CD4-positive, CD25-positive, alpha-beta regulatory T cell (primary cell): ENCODE measurements at regions not wholly inside any gene's neighbourhood (a gene's known extent, or its start where the extent isn't known, plus 50 kb on each side); places are given as distances from the start of the nearest gene placed in this dataset.
A peak's percentile ranks its signal among the peaks of the same experiment; 100 is the strongest.

ENCODE experiments used
- ATAC-seq, 2 donors: fragments of 150-1000 bp; cut with Tn5 transposase; one replicate each; pipeline ENCODE4 v1.10.0; 2021; ENCODE audit warnings: low read depth in 2 of 2, moderate number of reproducible peaks in 2 of 2, moderate library complexity in 1 of 2
- DNase-seq, 3 donors: peaks; one replicate each; pipeline versions ENCODE4 v3.0.0 to v3.0.0-alpha.2; 2012 to 2022; ENCODE audit warnings: mixed read lengths in 1 of 3
- H3K27ac ChIP-seq: one replicate; pipeline ENCODE4 v1.7.0; 2013; ENCODE audit warnings: mild to moderate bottlenecking, low read length; ENCODE audit not compliant: insufficient read depth, poor library complexity, severe bottlenecking
- H3K27me3 ChIP-seq: one replicate; pipeline ENCODE4 v1.7.0; 2013; ENCODE audit warnings: low read length; ENCODE audit not compliant: control insufficient read depth, insufficient read depth
- H3K36me3 ChIP-seq: one replicate; pipeline ENCODE4 v1.7.0; 2013; ENCODE audit warnings: mild to moderate bottlenecking, low read length, moderate library complexity; ENCODE audit not compliant: control insufficient read depth, insufficient read depth
- H3K4me1 ChIP-seq: 2 replicates; pipeline ENCODE4 v1.7.0; 2013; ENCODE audit warnings: mild to moderate bottlenecking, low read length; ENCODE audit not compliant: insufficient read depth, control insufficient read depth, poor library complexity, severe bottlenecking
- H3K4me3 ChIP-seq: one replicate; pipeline ENCODE4 v1.7.0; 2013; ENCODE audit warnings: low read depth, mild to moderate bottlenecking, low read length, moderate library complexity
- H3K9me3 ChIP-seq, 2 experiments: 1 replicate in 1 of 2; 2 replicates in 1 of 2; pipeline ENCODE4 v1.7.0; 2013; ENCODE audit warnings: low read length in 2 of 2, mild to moderate bottlenecking in 1 of 2, moderate library complexity in 1 of 2; ENCODE audit not compliant: control insufficient read depth in 2 of 2
- H3K27ac Mint-ChIP-seq, 3 donors: one replicate each; pipeline ENCODE4 v1.8.0; 2020 to 2022; ENCODE audit warnings: mild to moderate bottlenecking in 3 of 3, mixed read lengths in 3 of 3, moderate library complexity in 2 of 3
- H3K27me3 Mint-ChIP-seq: one replicate; pipeline ENCODE4 v1.8.0; 2022; ENCODE audit warnings: mild to moderate bottlenecking, mixed read lengths
- H3K36me3 Mint-ChIP-seq: one replicate; pipeline ENCODE4 v1.8.0; 2020; ENCODE audit warnings: mixed read lengths
- H3K4me1 Mint-ChIP-seq, 4 donors: one replicate each; pipeline ENCODE4 v1.8.0; 2020 to 2022; ENCODE audit warnings: mixed read lengths in 4 of 4, mild to moderate bottlenecking in 1 of 4
- H3K4me3 Mint-ChIP-seq, 4 donors: one replicate each; pipeline ENCODE4 v1.8.0; 2020 to 2022; ENCODE audit warnings: mild to moderate bottlenecking in 4 of 4, mixed read lengths in 4 of 4, moderate library complexity in 3 of 4
- H3K9me3 Mint-ChIP-seq, 7 donors: one replicate each; pipeline ENCODE4 v1.8.0; 2020 to 2022; ENCODE audit warnings: mixed read lengths in 7 of 7, mild to moderate bottlenecking in 3 of 7, moderate library complexity in 2 of 7

- Histone ChIP-seq H3K27me3 (no peaks in the 10 kb centered on the region), H3K27ac (no peak overlapping the region), H3K36me3 (no peaks in the 10 kb centered on the region), H3K9me3 (no peaks in the 10 kb centered on the region), H3K4me3 (no peak overlapping the region), H3K4me1 (peaks cover 5% of the 10 kb centered on the region)
- H3K36me3 Mint-ChIP-seq = no peaks in the 10 kb centered on the region
- no peak overlapping the region for H3K27ac Mint-ChIP-seq
- H3K4me1 Mint-ChIP-seq = peaks cover 0 to 12% (median 3%) of the 10 kb centered on the region in 4 donors
- ATAC-seq (no peak), DNase-seq (no peak)
- peaks cover 0 to 1% (median 0%) of the 10 kb centered on the region in 7 donors for H3K9me3 Mint-ChIP-seq
- no peak overlapping the region for H3K4me3 Mint-ChIP-seq
- H3K27me3 Mint-ChIP-seq = peaks cover 25% of the 10 kb centered on the region
These were observed 368.9 kb downstream of the RPS24 start for GRCh38 chr10:78402591-78402990.

DNA sequence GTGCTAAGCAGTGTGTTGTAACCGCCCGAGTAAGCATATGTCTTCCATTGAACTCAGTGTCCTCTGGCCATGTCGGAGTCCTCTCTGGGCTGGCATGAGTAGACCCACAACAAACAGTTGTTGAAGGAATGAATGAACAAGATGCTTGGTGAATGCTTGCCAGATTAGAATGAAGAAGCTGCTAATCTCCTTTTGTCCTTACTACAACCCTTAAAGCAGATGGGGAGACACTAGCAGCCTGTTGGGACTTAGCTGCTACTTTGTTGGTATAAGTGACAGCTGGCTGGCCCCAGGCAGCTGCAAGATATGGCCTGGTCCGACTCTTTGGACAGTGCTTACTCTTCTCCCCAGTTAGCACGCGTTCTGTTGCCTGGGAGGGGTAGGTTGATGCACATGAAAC, 370.1 kb downstream of the RPS24 start:
- peaks cover 3% of the 10 kb centered on the region for H3K27me3 ChIP-seq
- Mint-ChIP-seq H3K4me1 (peaks cover 0 to 12% (median 3%) of the 10 kb centered on the region in 4 donors), H3K36me3 (no peaks in the 10 kb centered on the region), H3K9me3 (peaks cover 0 to 1% (median 0%) of the 10 kb centered on the region in 7 donors), H3K4me3 (no peak overlapping the region), H3K27me3 (peaks cover 25% of the 10 kb centered on the region), H3K27ac (no peak overlapping the region)
- H3K4me3 ChIP-seq = no peak overlapping the region
- no peak overlapping the region for H3K27ac ChIP-seq
- H3K9me3 ChIP-seq = no peaks in the 10 kb centered on the region
- H3K4me1 ChIP-seq = peaks cover 5% of the 10 kb centered on the region
- DNase-seq (no peak), ATAC-seq (no peak)
- H3K36me3 ChIP-seq = no peaks in the 10 kb centered on the region

DNA sequence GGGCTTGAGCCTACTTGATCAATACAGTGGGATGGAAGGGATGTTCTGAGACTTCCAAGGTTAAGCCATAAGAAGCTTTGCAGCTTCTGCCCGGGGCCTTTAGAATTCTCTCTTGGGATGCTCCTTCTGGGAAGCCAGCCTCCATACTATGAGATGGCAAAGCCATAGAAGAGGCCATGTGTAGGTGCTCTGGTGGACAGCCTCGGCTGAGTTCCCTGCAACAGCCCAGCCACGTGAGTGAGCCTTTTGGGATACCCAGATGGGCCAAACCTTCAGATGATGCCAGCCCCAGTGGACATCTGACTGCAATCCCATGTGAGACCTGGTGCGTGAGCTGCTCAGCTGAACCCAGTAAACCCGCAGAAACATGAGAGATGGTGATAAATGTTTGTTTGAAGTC, 370.6 kb downstream of the RPS24 start:
- no peak overlapping the region for H3K4me3 Mint-ChIP-seq
- DNase-seq = no peak

GRCh38 chr10:78405231-78405630, 371.6 kb downstream of the RPS24 start:
- H3K4me3 Mint-ChIP-seq = no peak overlapping the region

More for the DNA sequence above, 370.6 kb downstream of the RPS24 start:
- Mint-ChIP-seq H3K4me1 (peaks cover 0 to 12% (median 3%) of the 10 kb centered on the region in 4 donors), H3K27me3 (peaks cover 25% of the 10 kb centered on the region), H3K27ac (no peak overlapping the region), H3K9me3 (peaks cover 0 to 1% (median 0%) of the 10 kb centered on the region in 7 donors), H3K36me3 (no peaks in the 10 kb centered on the region)
- peaks cover 3% of the 10 kb centered on the region for H3K27me3 ChIP-seq
- H3K4me1 ChIP-seq = peaks cover 5% of the 10 kb centered on the region
- no peaks in the 10 kb centered on the region for H3K36me3 ChIP-seq
- no peak overlapping the region for H3K27ac ChIP-seq
- H3K9me3 ChIP-seq = no peaks in the 10 kb centered on the region
- no peak for ATAC-seq
- H3K4me3 ChIP-seq = no peak overlapping the region

GRCh38 chr10:78405736-78406135, 372.1 kb downstream of the RPS24 start:
- H3K27me3 Mint-ChIP-seq = peaks cover 20% of the 10 kb centered on the region

More at GRCh38 chr10:78405231-78405630, 371.6 kb downstream of the RPS24 start:
- H3K4me1 Mint-ChIP-seq = peaks cover 0 to 12% (median 3%) of the 10 kb centered on the region in 4 donors
- Histone ChIP-seq H3K4me1 (peaks cover 5% of the 10 kb centered on the region), H3K27ac (no peak overlapping the region), H3K4me3 (no peak overlapping the region), H3K36me3 (no peaks in the 10 kb centered on the region), H3K9me3 (no peaks in the 10 kb centered on the region), H3K27me3 (peaks cover 3% of the 10 kb centered on the region)
- no peak overlapping the region for H3K27ac Mint-ChIP-seq
- H3K9me3 Mint-ChIP-seq = peaks cover 0 to 1% (median 0%) of the 10 kb centered on the region in 7 donors
- DNase-seq (no peak), ATAC-seq (no peak)
- peaks cover 20% of the 10 kb centered on the region for H3K27me3 Mint-ChIP-seq
- H3K36me3 Mint-ChIP-seq = no peaks in the 10 kb centered on the region

GRCh38 chr10:78406648-78407008, 373.0 kb downstream of the RPS24 start:
- no peaks in the 10 kb centered on the region for H3K36me3 ChIP-seq
- peaks cover 0 to 1% (median 0%) of the 10 kb centered on the region in 7 donors for H3K9me3 Mint-ChIP-seq
- DNase-seq (no peak), ATAC-seq (no peak)
- H3K27me3 ChIP-seq = peaks cover 3% of the 10 kb centered on the region
- peaks cover 0 to 12% (median 3%) of the 10 kb centered on the region in 4 donors for H3K4me1 Mint-ChIP-seq
- peak overlapping the region in 2 of 4 donors; percentile 77 to 88 for H3K4me3 Mint-ChIP-seq
- peak overlapping the region in 1 of 3 donors; percentile 32 for H3K27ac Mint-ChIP-seq
- H3K9me3 ChIP-seq = no peaks in the 10 kb centered on the region
- H3K36me3 Mint-ChIP-seq = no peaks in the 10 kb centered on the region
- H3K4me3 ChIP-seq = peak overlapping the region; percentile 13
- peaks cover 5% of the 10 kb centered on the region for H3K4me1 ChIP-seq
- peaks cover 16% of the 10 kb centered on the region for H3K27me3 Mint-ChIP-seq
- H3K27ac ChIP-seq = no peak overlapping the region

More at GRCh38 chr10:78405736-78406135, 372.1 kb downstream of the RPS24 start:
- H3K27ac ChIP-seq = no peak overlapping the region
- no peaks in the 10 kb centered on the region for H3K36me3 ChIP-seq
- Mint-ChIP-seq H3K27ac (no peak overlapping the region), H3K4me1 (peaks cover 0 to 12% (median 3%) of the 10 kb centered on the region in 4 donors), H3K4me3 (no peak overlapping the region), H3K36me3 (no peaks in the 10 kb centered on the region), H3K9me3 (peaks cover 0 to 1% (median 0%) of the 10 kb centered on the region in 7 donors)
- no peak for ATAC-seq
- H3K27me3 ChIP-seq = peaks cover 3% of the 10 kb centered on the region
- peaks cover 5% of the 10 kb centered on the region for H3K4me1 ChIP-seq
- DNase-seq = no peak
- H3K9me3 ChIP-seq = no peaks in the 10 kb centered on the region
- no peak overlapping the region for H3K4me3 ChIP-seq

GRCh38 chr10:78407009-78407711, 373.5 kb downstream of the RPS24 start:
- H3K27me3 Mint-ChIP-seq = peaks cover 16% of the 10 kb centered on the region
- H3K9me3 Mint-ChIP-seq = peaks cover 0 to 1% (median 0%) of the 10 kb centered on the region in 7 donors
- H3K4me3 ChIP-seq = peak overlapping the region; percentile 13
- H3K27ac Mint-ChIP-seq = peak overlapping the region in 1 of 3 donors; percentile 32
- H3K4me1 Mint-ChIP-seq = peaks cover 0 to 12% (median 3%) of the 10 kb centered on the region in 4 donors
- peak in 1 of 2 donors; percentile 45 for ATAC-seq
- no peaks in the 10 kb centered on the region for H3K36me3 Mint-ChIP-seq
- H3K9me3 ChIP-seq = no peaks in the 10 kb centered on the region
- peak; percentile 5 to 75 (median 41) for DNase-seq
- peak overlapping the region in 2 of 4 donors; percentile 77 to 88 for H3K4me3 Mint-ChIP-seq
- H3K36me3 ChIP-seq = no peaks in the 10 kb centered on the region
- H3K27me3 ChIP-seq = peaks cover 3% of the 10 kb centered on the region
- no peak overlapping the region for H3K27ac ChIP-seq
- H3K4me1 ChIP-seq = peaks cover 5% of the 10 kb centered on the region

DNA sequence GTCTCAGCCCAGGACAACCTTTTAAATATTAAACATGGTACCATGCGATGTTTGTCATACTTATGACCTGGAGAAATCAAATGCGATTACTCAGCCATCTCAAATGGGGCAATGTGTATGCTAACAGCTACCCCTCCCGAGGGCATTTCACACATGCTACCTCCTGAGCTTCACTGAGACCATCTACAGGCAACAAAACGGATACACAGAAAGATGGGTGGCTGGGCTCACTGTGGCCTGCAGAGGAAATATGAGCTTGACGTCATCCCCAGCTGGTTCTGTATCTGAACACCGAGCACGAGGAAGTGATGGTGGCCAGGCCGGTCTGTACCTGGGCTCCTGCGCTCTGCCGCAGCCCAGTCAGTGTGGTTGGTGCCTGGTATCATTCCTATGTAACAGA, 374.3 kb downstream of the RPS24 start:
- Mint-ChIP-seq H3K4me1 (peaks cover 0 to 12% (median 3%) of the 10 kb centered on the region in 4 donors), H3K36me3 (no peaks in the 10 kb centered on the region), H3K27ac (no peak overlapping the region), H3K4me3 (no peak overlapping the region), H3K27me3 (peaks cover 16% of the 10 kb centered on the region), H3K9me3 (peaks cover 0 to 1% (median 0%) of the 10 kb centered on the region in 7 donors)
- DNase-seq (no peak), ATAC-seq (no peak)
- H3K9me3 ChIP-seq = no peaks in the 10 kb centered on the region
- H3K4me1 ChIP-seq = peaks cover 5% of the 10 kb centered on the region
- no peaks in the 10 kb centered on the region for H3K36me3 ChIP-seq
- H3K27me3 ChIP-seq = peaks cover 3% of the 10 kb centered on the region
- no peak overlapping the region for H3K4me3 ChIP-seq
- H3K27ac ChIP-seq = no peak overlapping the region
